Vagina (tissue), 2 donors: ENCODE measurements at regions not wholly inside any gene's neighbourhood (a gene's known extent, or its start where the extent isn't known, plus 50 kb on each side); places are given as distances from the start of the nearest gene placed in this dataset.

ENCODE experiments used
- POLR2A ChIP-seq, 2 donors: fragments of 450-650 bp; IDR thresholded peaks; one replicate each; pipeline ENCODE4 v1.6.1; 2017; ENCODE audit warnings: antibody characterized with exemption in 2 of 2, mild to moderate bottlenecking in 2 of 2, moderate library complexity in 2 of 2
- TF ChIP-seq, protein P1 (sequence below), 3 experiments: fragments of 450-650 bp in 2 of 3; fragments of 200-600 bp in 1 of 3; sonication (generic) in 1 of 3; IDR thresholded peaks; one replicate each; pipeline ENCODE4 v1.5.1; 2017 to 2019; ENCODE audit warnings: antibody characterized with exemption in 3 of 3, mild to moderate bottlenecking in 2 of 3, moderate library complexity in 2 of 3

- no peak for TF ChIP-seq POLR2A (IDR thresholded peaks at IDR 0.05)
- TF ChIP-seq, protein P1, sequence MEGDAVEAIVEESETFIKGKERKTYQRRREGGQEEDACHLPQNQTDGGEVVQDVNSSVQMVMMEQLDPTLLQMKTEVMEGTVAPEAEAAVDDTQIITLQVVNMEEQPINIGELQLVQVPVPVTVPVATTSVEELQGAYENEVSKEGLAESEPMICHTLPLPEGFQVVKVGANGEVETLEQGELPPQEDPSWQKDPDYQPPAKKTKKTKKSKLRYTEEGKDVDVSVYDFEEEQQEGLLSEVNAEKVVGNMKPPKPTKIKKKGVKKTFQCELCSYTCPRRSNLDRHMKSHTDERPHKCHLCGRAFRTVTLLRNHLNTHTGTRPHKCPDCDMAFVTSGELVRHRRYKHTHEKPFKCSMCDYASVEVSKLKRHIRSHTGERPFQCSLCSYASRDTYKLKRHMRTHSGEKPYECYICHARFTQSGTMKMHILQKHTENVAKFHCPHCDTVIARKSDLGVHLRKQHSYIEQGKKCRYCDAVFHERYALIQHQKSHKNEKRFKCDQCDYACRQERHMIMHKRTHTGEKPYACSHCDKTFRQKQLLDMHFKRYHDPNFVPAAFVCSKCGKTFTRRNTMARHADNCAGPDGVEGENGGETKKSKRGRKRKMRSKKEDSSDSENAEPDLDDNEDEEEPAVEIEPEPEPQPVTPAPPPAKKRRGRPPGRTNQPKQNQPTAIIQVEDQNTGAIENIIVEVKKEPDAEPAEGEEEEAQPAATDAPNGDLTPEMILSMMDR (IDR thresholded peaks at IDR 0.05), result no peak
Measured at GRCh38 chr2:36059691-36060090, 295.9 kb upstream of the CRIM1 start.
